Stomach (tissue), 4 donors: ENCODE measurements at regions not wholly inside any gene's neighbourhood (a gene's known extent, or its start where the extent isn't known, plus 50 kb on each side); places are given as distances from the start of the nearest gene placed in this dataset.
"Not testable (repeated sequence)": the region's sequence is repeated elsewhere in the genome, so short reads cannot be mapped to it uniquely, and the experiment has no call there.

ENCODE experiments used
- CTCF ChIP-seq, 7 experiments: fragments of 450-650 bp in 4 of 7; fragments of 200-600 bp in 3 of 7; sonication (generic) in 3 of 7; IDR thresholded peaks; one replicate each; pipeline ENCODE4 v1.5.1; 2016 to 2019; ENCODE audit warnings: antibody characterized with exemption in 7 of 7, control low read depth in 2 of 7, mild to moderate bottlenecking in 1 of 7
- POLR2A ChIP-seq, 4 donors: fragments of 450-650 bp; IDR thresholded peaks; one replicate each; pipeline ENCODE4 v1.6.1; 2016; ENCODE audit warnings: antibody characterized with exemption in 4 of 4, control low read depth in 2 of 4, mild to moderate bottlenecking in 1 of 4, moderate library complexity in 1 of 4

GRCh38 chr3:125685741-125686140, 90.4 kb upstream of the OSBPL11 start:
- TF ChIP-seq CTCF, POLR2A (IDR thresholded peaks at IDR 0.05): not testable (repeated sequence)
